ENCODE measurements at regions not wholly inside any gene's neighbourhood (a gene's known extent, or its start where the extent isn't known, plus 50 kb on each side); places are given as distances from the start of the nearest gene placed in this dataset.

- H3K9me3 ChIP-seq = peaks cover 0 to 3% of the 10 kb centered on the region in 2 donors
- DNase-seq = no peak
- no peak for ATAC-seq
- intact Hi-C loops (cut with DNase I) = no loop called here
- TF ChIP-seq CTCF (IDR thresholded peaks at IDR 0.05) = no peak
- H3K27ac ChIP-seq = no peak overlapping the region
- no peaks in the 10 kb centered on the region for H3K4me1 ChIP-seq
- H3K36me3 ChIP-seq = no peaks in the 10 kb centered on the region
- H3K4me3 ChIP-seq = no peak overlapping the region
- H3K27me3 ChIP-seq = no peaks in the 10 kb centered on the region
Measured at GRCh38 chr10:53702489-53702888, 929.9 kb upstream of the MBL2 start.

- Histone ChIP-seq H3K36me3 (no peaks in the 10 kb centered on the region), H3K4me3 (no peak overlapping the region), H3K9me3 (peaks cover 0 to 1% of the 10 kb centered on the region in 2 donors), H3K27ac (no peak overlapping the region), H3K4me1 (no peaks in the 10 kb centered on the region), H3K27me3 (no peaks in the 10 kb centered on the region)
- intact Hi-C loops (cut with DNase I) = no loop called here
- ATAC-seq (no peak), DNase-seq (no peak)
- TF ChIP-seq CTCF (IDR thresholded peaks at IDR 0.05) = no peak
Measured at GRCh38 chr10:53701213-53701612, 928.6 kb upstream of the MBL2 start.

GRCh38 chr10:53700278-53700677 lies 927.7 kb upstream of the MBL2 start:
- H3K27ac ChIP-seq = no peak overlapping the region
- no peaks in the 10 kb centered on the region for H3K9me3 ChIP-seq
- no peaks in the 10 kb centered on the region for H3K27me3 ChIP-seq
- no peak for ATAC-seq
- H3K36me3 ChIP-seq = no peaks in the 10 kb centered on the region
- no peak for DNase-seq
- intact Hi-C loops (cut with DNase I) = no loop called here
- no peak overlapping the region for H3K4me3 ChIP-seq
- H3K4me1 ChIP-seq = no peaks in the 10 kb centered on the region
- no peak for TF ChIP-seq CTCF (IDR thresholded peaks at IDR 0.05)

GRCh38 chr10:53699684-53700083 lies 927.1 kb upstream of the MBL2 start:
- no peak overlapping the region for H3K27ac ChIP-seq
- no peaks in the 10 kb centered on the region for H3K4me1 ChIP-seq
- intact Hi-C loops (cut with DNase I) = no loop called here
- ATAC-seq (no peak), DNase-seq (no peak)
- no peaks in the 10 kb centered on the region for H3K36me3 ChIP-seq
- no peak overlapping the region for H3K4me3 ChIP-seq
- no peak for TF ChIP-seq CTCF (IDR thresholded peaks at IDR 0.05)
- H3K9me3 ChIP-seq = no peaks in the 10 kb centered on the region
- no peaks in the 10 kb centered on the region for H3K27me3 ChIP-seq

- no peaks in the 10 kb centered on the region for H3K4me1 ChIP-seq
- H3K36me3 ChIP-seq = no peaks in the 10 kb centered on the region
- no peak overlapping the region for H3K4me3 ChIP-seq
- H3K27ac ChIP-seq = no peak overlapping the region
- DNase-seq (no peak), ATAC-seq (no peak)
- no peaks in the 10 kb centered on the region for H3K27me3 ChIP-seq
- TF ChIP-seq CTCF (IDR thresholded peaks at IDR 0.05) = no peak
- intact Hi-C loops (cut with DNase I) = no loop called here
- H3K9me3 ChIP-seq = no peaks in the 10 kb centered on the region
Measured at GRCh38 chr10:53699231-53699630, 926.6 kb upstream of the MBL2 start.

Data from left lung (tissue), 4 donors.